Stimulated activated CD4-positive, alpha-beta T cell treated with anti-CD3 and anti-CD28 coated beads, Interleukin-4, amount 100 ng/mL, for 1 hour (primary cell): ENCODE measurements at regions not wholly inside any gene's neighbourhood (a gene's known extent, or its start where the extent isn't known, plus 50 kb on each side); places are given as distances from the start of the nearest gene placed in this dataset.
"Not testable (repeated sequence)": the region's sequence is repeated elsewhere in the genome, so short reads cannot be mapped to it uniquely, and the experiment has no call there.

Source experiments
- DNase-seq: peaks from one replicate; pipeline ENCODE4 v3.0.0-alpha.2; 2020

DNA sequence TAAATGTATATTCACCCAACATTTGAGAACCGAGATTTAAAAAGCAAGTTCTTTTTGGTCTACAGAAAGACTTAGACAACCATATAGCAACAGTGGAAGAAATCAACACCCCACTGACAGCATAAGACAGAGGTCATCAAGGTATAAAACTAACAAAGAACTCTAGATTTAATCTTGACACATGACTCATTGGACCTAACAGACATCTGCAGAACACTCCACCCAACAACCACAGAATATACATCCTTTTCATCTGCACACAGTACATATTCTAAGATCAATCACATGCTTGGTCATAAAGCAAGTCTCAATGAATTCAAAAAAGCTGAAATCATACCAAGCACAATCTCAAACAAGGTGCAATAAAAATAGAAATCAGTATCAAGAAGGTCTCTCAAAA lies 65.8 kb downstream of the SPIN4 start:
- DNase-seq = no peak

DNA sequence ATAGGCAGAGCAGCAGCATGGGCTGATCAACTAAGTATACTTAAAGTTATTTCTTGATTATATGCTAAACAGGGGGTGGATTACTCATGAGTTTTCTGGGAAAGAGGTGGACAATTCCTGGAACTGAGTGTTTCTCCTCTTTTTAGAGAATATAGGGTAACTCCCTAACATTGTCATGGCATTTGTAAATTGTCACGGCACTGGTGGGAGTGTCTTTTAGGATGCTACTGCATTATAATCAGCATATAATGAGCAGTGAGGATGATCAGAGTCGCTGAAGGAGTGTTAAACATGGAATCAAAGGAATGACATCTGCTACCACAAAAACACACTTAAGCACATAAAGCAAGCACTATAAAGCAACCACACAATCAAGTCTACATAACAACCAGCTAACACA lies 66.5 kb downstream of the SPIN4 start:
- no peak for DNase-seq

DNA sequence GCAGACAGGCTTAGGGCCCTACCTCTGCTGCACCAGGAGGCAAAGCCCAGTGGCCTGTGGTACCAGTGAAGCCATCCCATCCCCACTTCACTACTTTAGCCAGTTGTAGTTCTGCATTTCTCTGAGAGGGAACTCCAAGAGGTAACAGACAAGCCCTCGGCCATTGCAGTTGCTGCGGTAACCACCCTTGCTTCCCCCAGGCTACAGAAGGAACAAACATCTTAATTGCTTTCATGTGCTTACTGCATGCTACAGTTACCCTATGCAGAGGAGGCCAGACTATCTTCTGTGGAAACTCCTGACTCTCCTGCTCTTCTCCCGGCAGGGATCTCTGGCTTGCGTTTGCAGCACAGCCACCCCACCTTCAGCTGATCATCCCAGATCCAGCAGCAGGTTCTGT lies 67.8 kb downstream of the SPIN4 start:
- no peak for DNase-seq

DNA sequence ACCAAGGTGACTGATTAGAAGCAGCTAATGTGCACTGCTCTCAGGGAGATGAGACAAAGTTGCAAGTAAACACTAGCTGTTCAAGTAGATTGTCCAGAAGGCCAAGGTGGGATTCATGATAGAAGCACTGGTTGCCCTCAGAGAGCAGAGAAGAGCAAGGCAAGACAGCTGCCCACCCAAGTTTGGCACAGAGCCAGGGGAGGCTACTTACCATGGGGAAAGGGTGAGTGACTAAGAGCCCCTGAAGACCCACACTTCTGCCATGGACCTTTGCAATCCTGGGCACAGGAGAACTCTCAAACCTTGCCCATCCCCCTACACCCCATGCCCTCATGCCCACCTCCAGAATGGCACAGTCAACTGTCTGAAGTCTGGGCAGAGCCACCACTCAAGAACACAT lies 68.3 kb downstream of the SPIN4 start:
- DNase-seq = no peak

DNA sequence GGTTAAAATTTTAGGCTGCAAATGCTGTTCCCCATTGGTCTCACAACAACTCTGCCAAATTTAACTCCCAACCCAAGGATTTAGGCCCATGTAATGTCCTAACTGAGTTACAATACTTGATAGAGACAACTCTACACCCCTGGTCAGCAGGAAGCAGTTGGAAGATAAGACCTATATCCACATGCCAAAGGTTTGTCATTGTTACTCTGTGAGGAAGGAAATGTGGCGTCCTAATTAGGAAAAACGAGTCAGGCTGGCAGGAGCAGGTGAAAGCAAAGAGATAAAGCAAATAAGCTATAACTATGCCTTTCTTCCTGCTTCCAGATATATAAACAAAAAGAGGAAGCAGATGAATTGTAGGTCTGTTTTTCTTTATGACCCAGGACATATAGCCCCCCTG lies 69.1 kb downstream of the SPIN4 start:
- no peak for DNase-seq

DNA sequence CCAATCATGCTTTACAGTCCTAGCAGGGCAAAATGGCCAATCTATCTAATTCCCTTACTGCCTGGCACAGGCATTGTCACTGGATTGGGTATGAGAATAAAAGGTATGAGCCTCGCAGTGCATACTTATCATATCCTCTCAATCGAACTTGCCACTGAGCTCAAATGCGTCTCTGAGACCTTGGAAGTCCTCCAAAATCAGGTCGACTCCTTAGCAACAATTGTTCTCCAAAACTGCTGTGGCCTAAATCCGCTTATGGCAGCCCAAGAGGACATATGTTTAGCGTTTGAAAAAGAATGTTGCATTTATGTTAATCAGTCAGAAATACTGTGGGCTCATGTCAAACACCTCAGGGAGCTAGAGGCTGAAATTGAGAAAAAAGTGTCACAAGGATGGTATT lies 69.7 kb downstream of the SPIN4 start:
- DNase-seq = no peak

DNA sequence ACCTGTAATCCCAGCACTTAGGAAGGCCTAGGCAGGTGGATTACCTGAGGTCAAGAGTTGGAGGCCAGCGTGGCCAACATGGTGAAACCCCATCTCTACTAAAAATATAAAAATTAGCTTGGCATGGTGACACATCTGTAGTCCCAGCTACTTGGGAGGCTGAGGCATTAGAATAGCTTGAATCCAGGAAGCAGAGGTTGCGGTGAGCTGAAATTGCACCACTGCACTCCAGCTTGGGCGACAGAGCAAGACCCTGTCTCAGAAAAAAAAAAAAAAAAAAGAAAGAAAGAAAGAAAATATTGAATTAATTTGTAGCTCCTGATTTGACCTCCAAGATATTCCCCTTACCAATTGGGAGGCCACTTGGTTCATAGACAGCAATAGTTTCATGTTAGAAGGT lies 73.7 kb downstream of the SPIN4 start:
- not testable (repeated sequence) for DNase-seq

DNA sequence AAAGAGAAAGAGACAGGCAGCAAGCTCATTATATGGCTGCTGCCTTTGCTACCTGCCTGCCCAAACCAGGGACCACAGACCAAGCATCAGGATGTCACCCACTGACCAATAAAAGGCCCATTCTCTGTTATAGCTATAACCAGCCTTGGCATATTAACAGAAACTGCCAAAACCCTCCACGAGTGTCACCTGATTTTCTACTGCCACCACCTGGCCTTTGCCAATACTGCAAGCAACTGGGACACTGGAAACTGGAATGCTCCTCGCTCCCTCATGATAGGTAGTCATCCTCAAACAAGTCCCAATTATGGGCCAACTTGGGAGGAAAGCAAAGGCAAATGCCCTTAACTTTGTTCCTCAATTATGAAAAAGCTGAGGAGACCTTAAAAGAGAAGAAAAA lies 76.0 kb downstream of the SPIN4 start:
- DNase-seq = peak; percentile 3

DNA sequence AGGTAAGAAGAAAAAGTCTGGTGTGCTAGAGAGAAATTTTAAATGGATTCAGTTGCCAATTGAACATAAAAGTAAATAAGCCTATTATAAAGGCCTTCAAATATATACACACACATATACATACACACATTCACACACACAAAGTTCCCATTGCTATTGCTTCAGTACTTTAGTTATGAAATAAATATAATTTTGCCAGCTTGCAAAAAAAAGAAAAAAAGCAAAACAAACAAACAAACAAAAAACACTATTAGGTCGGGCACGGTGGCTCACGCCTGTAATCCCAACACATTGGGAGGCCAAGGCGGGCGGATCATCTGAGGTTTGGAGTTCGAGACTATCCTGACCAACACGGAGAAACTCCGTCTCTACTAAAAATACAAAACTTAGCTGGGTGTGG lies 80.3 kb downstream of the SPIN4 start:
- DNase-seq = no peak

DNA sequence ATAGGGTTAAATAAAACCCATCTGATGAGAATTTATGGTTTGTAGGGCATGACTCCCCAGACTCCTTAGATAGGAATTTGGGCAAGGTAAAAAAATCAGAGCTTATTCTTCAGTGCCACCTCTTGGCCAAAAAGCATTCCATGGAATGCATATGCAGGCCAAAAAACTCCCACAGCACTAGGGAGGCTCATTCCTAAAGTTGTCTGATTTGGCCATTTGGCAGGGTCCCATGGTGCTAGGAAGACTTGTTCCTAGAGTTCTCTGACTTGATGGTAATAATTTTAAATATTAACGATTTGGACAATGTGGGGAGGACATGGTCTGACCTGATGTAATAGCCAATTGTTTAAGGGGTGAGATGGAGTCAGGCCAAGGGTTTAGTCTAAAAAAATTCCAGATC lies 93.0 kb downstream of the SPIN4 start:
- DNase-seq = no peak

DNA sequence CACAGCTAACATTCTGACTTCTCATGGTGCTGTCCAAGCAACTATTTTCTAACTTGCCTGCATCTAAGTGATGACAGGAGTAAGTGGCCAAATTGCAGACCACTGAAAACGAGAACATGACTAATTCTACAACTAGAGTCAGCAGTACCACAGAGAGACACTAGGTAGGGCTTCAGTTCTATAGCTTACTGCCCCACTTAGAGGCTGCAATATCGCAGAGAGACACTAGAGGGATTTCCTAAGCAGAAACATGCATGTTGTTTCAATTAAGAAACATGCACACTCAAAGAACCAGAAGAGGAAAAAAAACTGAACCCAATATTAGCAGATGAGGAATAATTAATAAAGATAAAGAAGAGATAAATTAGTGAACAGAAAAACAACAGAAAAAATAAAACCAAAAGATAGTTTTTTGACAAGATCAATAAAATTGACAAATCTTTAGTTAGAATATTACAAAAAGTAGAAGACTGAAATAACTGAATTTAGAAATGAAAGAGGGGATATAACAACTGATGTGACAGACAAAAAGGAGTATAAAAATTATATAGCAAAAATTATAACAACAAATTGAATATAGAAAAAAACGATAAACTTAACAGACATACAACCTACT lies 100.8 kb downstream of the SPIN4 start:
- no peak for DNase-seq

DNA sequence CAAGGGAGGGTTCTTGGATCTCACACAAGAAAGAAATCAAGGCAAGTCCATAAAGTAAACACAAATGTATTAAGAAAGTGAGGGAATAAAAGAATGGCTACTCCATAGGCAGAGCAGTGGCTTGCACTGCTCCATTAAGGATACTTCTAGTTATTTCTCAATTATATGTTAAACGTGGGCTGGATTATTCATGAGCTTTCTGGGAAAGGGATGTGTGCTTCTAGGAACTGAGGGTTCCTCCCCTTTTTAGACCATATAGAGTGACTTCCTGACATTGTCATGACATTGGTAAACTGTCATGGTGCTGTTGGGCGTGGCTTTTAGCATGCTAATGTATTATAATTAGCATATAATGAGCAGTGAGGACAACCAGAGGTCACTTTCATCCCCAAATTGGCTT lies 108.4 kb downstream of the SPIN4 start:
- DNase-seq = not testable (repeated sequence)

DNA sequence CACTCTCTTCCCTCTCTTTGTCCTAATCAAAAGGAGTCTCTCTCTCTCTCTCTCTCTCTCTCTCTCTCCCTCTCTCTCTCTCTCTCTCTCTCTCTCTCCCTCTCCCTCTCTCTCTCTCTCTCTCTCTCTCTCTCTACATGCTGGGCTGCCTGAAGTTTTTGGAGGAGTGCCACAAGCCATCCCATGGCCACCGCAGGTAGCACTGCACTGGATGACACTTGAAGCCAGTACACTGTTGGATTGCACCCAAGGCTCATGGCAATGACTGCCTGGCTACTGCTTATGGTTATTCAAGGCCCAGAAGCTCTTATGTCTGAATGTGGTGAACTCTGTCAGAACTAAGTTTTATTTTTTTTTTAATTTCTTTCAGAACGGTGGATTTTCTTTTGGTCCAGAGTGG lies 115.2 kb downstream of the SPIN4 start:
- not testable (repeated sequence) for DNase-seq

DNA sequence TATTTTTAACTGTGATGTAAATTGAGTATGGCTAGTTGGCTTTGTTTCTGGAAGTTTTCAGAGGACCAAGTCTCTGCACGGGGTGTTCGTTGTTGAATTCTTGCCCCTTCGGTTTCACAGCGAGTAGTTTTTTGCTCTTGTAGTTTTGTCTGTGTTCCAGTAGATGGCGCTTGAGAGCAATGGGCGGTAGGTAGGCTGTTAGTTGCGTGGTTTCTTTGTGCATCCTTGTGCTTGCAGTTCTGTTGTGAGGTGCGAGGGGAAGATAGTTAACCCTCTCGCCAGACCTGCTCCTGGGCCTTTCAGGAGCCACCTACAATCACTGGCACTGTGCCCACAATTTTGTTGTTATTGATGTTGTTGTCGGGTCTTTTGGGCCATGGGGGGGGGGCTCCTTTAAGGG lies 118.1 kb downstream of the SPIN4 start:
- DNase-seq = not testable (repeated sequence)

DNA sequence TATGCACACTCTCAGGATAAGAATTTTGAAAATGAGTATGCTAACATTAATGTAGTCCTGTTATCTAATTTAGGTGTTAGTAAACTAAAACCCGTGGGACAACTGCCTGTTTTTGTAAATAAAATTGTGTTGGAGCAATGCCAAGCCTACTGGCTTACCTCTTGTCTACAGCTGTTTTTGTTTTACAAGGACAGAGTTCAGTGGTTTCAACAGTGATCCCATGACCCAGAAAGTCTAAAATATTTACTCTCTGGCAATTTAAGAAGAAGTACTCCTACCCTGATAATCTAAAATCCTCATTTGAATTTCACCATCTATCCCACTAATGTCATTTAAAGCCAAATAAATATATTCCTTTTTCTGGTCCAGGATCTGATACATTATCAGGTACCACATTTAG lies 132.9 kb downstream of the SPIN4 start:
- not testable (repeated sequence) for DNase-seq

DNA sequence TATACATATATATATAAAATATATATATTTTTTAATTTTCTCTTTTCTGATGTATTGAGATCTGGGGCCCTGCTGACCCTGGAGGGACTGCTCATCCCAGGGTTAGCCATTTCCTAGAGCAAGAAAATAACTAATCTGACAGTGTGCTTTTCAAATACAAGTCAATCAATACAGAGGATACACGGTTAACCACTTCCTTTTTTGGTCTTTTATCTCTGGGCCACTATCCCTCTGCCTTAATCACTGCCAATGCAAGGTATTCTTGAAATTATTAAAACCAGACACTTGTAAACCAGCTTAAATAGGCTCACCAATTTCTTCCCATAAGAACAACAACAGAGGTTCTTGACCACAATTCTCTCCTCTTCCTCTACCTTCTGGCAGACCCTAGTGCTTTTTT lies 133.6 kb downstream of the SPIN4 start:
- not testable (repeated sequence) for DNase-seq

DNA sequence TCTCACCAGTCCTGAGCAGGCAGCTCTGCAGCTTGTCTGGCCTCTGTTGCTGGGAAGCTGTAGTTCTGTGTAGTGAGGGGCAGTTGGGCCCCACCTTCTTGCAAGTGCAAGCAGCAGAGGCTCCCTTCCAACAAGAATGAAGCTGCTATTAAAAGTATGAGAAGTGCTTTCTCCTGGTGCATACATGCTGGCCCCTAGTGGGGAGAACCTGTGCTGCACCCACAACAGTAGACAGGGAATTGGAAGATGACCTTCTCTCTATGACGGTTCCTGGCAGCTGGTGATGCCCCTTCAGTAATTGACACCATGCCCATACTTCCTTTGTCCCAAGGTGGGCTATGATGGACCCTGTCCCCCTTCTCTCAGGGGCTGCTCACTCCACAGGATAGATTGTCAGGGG lies 141.5 kb downstream of the SPIN4 start:
- DNase-seq = not testable (repeated sequence)

DNA sequence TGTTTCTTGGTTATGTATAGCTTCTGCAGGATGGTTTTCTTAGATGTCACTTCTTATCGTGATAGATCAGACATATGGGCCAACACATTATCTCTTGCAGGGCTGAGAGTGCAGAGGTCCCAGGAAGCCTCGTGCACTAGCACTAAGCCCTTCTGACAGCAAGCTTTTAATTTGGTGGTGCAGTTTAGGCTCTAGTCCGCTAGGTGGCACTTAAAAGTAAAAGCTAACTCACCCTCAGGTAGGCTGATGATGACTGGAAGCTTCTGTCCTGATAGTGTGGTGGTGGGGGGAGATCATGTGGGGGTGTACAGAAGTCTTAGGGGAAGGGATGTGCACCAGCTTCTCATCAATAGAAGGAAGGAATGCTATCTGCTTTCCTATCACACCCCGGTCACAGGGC lies 142.0 kb downstream of the SPIN4 start:
- not testable (repeated sequence) for DNase-seq

DNA sequence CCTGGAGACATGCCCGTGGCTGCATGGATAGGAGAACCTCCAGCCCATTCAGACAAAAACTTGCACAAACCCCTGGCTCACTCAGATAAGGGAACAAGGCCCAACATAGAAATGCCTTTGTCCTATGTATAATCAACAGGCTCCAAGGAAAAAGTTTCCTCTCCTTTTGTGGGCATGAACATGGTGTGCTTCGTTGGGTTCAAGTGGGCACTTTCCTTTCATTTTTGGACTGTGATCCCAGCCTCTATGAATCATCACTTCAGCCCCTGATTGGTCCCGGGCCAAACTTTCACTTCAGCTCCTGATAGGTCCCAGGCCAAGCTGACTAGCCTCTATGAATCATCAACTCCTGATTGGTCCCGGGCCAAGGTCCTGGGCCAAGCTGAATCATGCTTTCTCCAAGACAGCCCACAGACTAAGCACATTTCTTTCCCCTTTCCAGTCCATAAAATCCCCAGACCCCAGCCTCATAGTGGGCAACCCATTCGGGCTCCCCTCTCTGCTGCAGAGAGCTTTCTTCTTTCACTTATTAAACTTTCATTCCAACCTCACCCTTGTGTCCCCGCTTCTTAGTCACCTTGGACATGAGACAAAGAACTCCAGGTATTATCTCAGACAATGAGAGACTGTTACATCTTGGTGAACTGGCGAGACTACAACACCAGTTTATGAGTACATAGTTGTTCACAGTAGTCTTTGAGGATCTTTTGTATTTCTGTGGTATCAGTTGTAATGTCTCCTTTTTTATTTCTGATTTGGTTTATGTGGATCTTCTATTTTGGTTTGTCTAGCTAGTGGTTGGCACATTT lies 146.7 kb downstream of the SPIN4 start:
- DNase-seq = not testable (repeated sequence)

DNA sequence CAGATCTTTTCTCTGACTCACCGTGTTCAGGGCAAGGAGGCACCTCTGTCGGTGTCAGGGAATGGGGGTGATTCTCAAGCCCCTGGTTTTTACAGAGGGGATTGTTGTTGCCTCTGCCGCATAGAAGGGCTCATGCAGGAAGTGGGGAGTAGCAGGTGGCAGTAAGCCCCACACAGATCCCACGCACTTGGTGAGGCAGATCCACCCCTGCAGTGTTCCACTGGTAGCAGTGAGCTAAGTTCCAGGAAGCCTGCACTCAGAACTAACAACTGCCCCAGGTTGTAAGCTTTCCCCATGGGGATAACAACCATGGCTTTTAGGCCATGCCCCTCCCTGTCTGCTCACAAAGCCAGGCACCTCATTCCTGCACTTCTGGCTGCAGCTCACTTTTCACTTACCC lies 149.1 kb downstream of the SPIN4 start:
- DNase-seq = not testable (repeated sequence)

DNA sequence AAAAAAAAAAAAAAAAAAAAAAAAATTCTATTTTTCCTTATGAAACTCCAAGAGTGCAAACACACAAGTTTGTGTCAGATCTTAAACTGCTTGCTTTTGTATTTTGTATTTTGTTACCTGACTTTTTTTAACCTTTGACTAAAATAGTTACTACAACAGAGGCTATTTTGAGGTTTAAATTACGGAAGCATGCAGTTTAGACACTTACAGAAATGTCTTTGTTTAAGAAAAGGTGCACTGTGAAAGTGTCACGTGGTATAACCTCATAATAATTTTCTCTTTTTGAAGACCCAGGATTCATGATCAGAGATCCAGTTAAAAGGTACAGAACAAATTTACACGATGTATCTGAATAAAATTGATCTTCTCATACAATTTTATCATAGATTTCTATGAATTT lies 152.4 kb downstream of the SPIN4 start:
- DNase-seq = not testable (repeated sequence)

DNA sequence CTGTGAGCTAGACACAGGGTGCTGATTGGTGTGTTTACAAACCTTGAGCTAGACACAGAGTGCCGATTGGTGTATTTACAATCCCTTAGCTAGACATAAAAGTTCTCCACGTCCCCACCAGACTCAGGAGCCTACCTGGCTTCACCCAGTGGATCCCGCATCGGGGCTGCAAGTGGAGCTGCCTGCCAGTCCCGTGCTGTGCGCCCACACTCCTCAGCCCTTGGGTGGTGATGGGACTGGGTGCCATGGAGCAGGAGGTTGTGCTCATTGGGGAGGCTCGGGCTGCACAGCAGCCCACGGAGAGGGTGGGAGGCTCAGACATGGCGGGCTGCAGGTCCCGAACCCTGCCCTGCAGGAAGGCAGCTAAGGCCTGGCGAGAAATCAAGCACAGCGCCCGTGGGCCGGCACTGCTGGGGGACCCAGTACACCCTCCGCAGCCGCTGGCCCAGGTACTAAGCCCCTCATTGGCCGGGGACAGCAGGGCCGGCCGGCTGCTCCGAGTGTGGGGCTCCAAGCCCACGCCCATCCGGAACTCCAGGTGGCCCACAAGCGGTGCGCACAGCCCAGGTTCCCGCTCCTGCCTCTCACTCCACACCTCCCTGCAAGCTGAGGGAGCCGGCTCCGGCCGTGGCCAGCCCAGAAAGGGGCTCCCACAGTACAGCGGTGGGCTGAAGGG lies 158.6 kb downstream of the SPIN4 start:
- DNase-seq = not testable (repeated sequence)

DNA sequence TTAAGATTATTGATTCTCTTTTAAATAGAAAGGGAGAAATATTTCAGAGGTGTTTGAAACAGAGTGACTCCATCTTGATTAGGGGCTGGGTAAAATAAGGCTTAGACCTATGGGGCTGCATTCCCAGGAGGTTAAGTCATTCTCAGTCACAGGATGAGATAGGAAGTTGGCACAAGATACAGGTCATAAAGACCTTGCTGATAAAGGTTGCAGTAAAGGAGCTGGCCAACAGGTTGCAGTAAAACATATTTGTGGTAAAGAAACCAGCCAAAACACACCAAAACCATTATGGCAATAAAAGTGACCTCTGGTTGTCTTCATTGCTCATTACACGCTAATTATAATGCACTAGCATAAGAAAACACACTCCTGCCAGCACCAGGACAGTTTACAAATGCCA lies 165.0 kb downstream of the SPIN4 start:
- no peak for DNase-seq

DNA sequence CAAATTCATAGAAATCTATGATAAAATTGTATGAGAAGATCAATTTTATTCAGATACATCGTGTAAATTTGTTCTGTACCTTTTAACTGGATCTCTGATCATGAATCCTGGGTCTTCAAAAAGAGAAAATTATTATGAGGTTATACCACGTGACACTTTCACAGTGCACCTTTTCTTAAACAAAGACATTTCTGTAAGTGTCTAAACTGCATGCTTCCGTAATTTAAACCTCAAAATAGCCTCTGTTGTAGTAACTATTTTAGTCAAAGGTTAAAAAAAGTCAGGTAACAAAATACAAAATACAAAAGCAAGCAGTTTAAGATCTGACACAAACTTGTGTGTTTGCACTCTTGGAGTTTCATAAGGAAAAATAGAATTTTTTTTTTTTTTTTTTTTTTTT lies 171.3 kb downstream of the SPIN4 start:
- DNase-seq = not testable (repeated sequence)
